ENCODE measurements at regions not wholly inside any gene's neighbourhood (a gene's known extent, or its start where the extent isn't known, plus 50 kb on each side); places are given as distances from the start of the nearest gene placed in this dataset.
"Not testable (repeated sequence)": the region's sequence is repeated elsewhere in the genome, so short reads cannot be mapped to it uniquely, and the experiment has no call there.

GRCh38 chr7:69106449-69106848 is 491.8 kb upstream of the AUTS2 start:
- TF ChIP-seq CTCF (IDR thresholded peaks at IDR 0.05; ENCODE audit: low read depth, low read length); EZH2phosphoT487 (IDR thresholded peaks at IDR 0.05; ENCODE audit: low read depth): not testable (repeated sequence)

Data from OCI-LY3 (cell line).